Ishikawa (cell line): ENCODE measurements at regions not wholly inside any gene's neighbourhood (a gene's known extent, or its start where the extent isn't known, plus 50 kb on each side); places are given as distances from the start of the nearest gene placed in this dataset.

Experiments
- CEBPB ChIP-seq: IDR thresholded peaks from 2 replicates; pipeline ENCODE4 v1.6.1; 2012
- CREB1 ChIP-seq: IDR thresholded peaks from 2 replicates; pipeline ENCODE4 v1.6.1; 2012; ENCODE audit warnings: low read depth
- EGR1 ChIP-seq: IDR thresholded peaks from 2 replicates; pipeline ENCODE4 v1.6.1; 2012
- EP300 ChIP-seq: IDR thresholded peaks from 2 replicates; pipeline ENCODE4 v1.6.1; 2012; ENCODE audit warnings: borderline replicate concordance
- FOXM1 ChIP-seq: IDR thresholded peaks from 2 replicates; pipeline ENCODE4 v1.6.1; 2012; ENCODE audit warnings: low read depth, borderline replicate concordance
- NFIC ChIP-seq: IDR thresholded peaks from 2 replicates; pipeline ENCODE4 v1.6.1; 2012
- RAD21 ChIP-seq: IDR thresholded peaks from 2 replicates; pipeline ENCODE4 v1.6.1; 2012; ENCODE audit warnings: low read depth
- TAF1 ChIP-seq: IDR thresholded peaks from 2 replicates; pipeline ENCODE4 v1.6.1; 2012; ENCODE audit warnings: low read depth, mild to moderate bottlenecking
- TCF12 ChIP-seq: IDR thresholded peaks from 2 replicates; pipeline ENCODE4 v1.6.1; 2012; ENCODE audit warnings: low read depth
- TEAD4 ChIP-seq: IDR thresholded peaks from 2 replicates; pipeline ENCODE4 v1.6.1; 2012
- YY1 ChIP-seq: IDR thresholded peaks from 2 replicates; pipeline ENCODE4 v1.6.1; 2012; ENCODE audit warnings: low read depth
- ZBTB7A ChIP-seq: IDR thresholded peaks from 2 replicates; pipeline ENCODE4 v1.6.1; 2012; ENCODE audit warnings: low read depth
- TF ChIP-seq, protein P1 (sequence below): IDR thresholded peaks from 2 replicates; pipeline ENCODE4 v1.6.1; 2012; ENCODE audit warnings: low read depth, mild to moderate bottlenecking
- TF ChIP-seq, protein P2 (sequence below): IDR thresholded peaks from 2 replicates; pipeline ENCODE4 v1.6.1; 2012
- TF ChIP-seq, protein P3 (sequence below): IDR thresholded peaks from 2 replicates; pipeline ENCODE4 v1.6.1; 2012

DNA sequence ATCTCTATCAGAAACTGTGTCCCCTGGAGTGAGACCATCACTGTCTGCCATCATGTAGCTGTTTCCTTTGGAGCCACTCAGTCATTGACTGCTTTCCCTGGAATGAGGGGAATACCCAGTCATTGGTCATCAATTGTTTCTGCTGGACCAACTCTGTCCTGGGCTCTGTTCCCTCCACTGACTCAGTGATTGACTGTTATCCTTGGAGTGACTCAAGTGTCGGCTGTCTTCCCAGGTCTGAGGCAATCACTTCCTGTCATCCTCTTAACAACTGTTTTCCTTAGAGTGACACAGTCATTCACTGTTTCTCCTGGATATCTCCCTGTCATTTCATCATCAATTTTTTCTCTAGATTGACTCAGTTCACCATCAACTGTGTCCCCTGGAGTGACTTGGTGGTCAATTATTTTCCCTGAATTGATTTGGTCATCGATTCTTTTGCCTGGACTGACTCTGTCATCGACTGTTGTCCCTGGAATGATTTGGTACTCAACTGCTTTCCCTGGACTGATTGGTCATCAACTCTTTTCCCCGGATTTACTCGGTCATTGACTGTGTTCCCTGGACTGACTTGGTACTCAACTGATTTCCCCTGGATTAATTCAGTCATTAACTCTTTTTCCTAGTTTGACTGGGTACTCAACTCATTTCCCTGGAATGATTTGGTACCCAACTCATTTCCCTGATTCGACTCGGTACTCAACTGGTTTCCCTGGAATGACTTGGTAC lies 327.9 kb upstream of the VCX start:
- no peak for TF ChIP-seq TCF12
- no peak for TF ChIP-seq RAD21
- no peak for TF ChIP-seq CEBPB
- no peak for TF ChIP-seq EGR1
- no peak for TF ChIP-seq ZBTB7A
- TF ChIP-seq, protein P1, sequence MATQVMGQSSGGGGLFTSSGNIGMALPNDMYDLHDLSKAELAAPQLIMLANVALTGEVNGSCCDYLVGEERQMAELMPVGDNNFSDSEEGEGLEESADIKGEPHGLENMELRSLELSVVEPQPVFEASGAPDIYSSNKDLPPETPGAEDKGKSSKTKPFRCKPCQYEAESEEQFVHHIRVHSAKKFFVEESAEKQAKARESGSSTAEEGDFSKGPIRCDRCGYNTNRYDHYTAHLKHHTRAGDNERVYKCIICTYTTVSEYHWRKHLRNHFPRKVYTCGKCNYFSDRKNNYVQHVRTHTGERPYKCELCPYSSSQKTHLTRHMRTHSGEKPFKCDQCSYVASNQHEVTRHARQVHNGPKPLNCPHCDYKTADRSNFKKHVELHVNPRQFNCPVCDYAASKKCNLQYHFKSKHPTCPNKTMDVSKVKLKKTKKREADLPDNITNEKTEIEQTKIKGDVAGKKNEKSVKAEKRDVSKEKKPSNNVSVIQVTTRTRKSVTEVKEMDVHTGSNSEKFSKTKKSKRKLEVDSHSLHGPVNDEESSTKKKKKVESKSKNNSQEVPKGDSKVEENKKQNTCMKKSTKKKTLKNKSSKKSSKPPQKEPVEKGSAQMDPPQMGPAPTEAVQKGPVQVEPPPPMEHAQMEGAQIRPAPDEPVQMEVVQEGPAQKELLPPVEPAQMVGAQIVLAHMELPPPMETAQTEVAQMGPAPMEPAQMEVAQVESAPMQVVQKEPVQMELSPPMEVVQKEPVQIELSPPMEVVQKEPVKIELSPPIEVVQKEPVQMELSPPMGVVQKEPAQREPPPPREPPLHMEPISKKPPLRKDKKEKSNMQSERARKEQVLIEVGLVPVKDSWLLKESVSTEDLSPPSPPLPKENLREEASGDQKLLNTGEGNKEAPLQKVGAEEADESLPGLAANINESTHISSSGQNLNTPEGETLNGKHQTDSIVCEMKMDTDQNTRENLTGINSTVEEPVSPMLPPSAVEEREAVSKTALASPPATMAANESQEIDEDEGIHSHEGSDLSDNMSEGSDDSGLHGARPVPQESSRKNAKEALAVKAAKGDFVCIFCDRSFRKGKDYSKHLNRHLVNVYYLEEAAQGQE, result no peak
- TF ChIP-seq, protein P2, sequence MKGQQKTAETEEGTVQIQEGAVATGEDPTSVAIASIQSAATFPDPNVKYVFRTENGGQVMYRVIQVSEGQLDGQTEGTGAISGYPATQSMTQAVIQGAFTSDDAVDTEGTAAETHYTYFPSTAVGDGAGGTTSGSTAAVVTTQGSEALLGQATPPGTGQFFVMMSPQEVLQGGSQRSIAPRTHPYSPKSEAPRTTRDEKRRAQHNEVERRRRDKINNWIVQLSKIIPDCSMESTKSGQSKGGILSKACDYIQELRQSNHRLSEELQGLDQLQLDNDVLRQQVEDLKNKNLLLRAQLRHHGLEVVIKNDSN, result no peak
- TF ChIP-seq, protein P3, sequence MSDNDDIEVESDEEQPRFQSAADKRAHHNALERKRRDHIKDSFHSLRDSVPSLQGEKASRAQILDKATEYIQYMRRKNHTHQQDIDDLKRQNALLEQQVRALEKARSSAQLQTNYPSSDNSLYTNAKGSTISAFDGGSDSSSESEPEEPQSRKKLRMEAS, result no peak
- TF ChIP-seq TAF1, result no peak
- no peak for TF ChIP-seq NFIC

DNA sequence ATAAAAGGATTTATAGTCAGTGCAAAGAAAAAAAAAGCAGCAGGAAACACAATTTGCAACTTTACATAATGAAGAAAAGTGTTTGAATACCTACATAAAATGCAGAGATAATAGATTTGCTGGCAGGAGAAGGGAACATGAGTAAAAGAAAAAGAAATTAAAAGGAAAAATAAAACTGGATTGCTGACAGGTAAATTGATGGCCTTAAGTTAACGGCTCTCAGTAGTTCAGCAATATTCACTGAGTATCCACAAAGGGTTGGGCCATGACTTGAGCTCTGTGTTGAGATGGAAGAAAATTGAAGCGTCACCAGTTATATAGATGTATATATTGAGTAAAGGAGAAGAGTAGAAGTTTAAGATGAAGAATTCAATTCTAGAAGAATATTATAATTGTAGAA lies 330.1 kb upstream of the VCX start:
- TF ChIP-seq, protein P3, result no peak
- no peak for TF ChIP-seq CEBPB
- TF ChIP-seq FOXM1, result no peak
- TF ChIP-seq EP300, result no peak
- TF ChIP-seq RAD21, result no peak
- TF ChIP-seq EGR1, result no peak
- TF ChIP-seq YY1, result no peak
- TF ChIP-seq, protein P1, result no peak
- TF ChIP-seq, protein P2, result no peak
- no peak for TF ChIP-seq TEAD4
- no peak for TF ChIP-seq NFIC
- no peak for TF ChIP-seq TCF12
- no peak for TF ChIP-seq ZBTB7A
- TF ChIP-seq CREB1, result no peak
- TF ChIP-seq TAF1, result no peak

DNA sequence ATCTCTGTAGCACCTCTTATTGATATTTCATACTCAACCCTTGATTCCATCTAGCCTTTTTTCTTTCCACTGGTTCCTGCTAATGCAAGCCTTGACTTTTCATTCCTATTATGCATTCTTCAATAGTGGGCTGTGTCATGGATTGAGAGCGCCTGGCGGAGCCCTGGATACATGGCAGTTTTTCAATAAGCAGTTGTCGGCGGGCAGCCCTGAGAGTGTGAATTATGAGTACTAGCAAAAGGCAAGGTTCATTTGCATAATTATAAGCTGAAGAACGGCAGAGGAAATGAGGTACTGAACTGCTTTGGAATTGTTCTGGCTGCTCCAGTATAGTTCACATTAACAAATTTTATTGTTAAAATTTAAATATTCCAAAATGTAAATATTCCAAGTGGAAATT lies 339.7 kb upstream of the VCX start:
- TF ChIP-seq, protein P3, result no peak
- TF ChIP-seq CEBPB (no peak), NFIC (no peak), CREB1 (no peak), TAF1 (no peak), TCF12 (no peak), YY1 (no peak)
- TF ChIP-seq, protein P1, result no peak

DNA sequence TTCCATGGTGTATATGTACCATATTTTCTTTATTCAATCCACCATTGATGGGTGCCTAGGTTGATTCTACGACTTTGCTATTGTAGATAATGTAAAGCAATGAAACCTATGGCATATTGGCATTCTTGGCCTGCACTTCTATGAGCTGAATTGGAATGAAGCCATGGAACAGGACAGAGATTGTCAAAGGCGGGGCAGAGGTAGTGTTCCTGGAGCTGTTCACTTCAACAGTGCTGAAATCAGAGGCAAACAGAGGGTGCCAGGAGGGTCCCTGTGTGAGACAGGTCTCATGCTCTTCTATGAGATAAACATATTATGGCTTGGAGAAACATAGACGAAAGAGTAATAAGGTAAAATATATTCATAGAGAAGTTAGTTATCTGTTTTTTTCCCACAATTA lies 342.6 kb upstream of the VCX start:
- TF ChIP-seq, protein P1, result peak; percentile 53; the same call in 1 of the 2 replicates
- TF ChIP-seq, protein P2, result no peak
- TF ChIP-seq CEBPB, result no peak
